RWPE1 (cell line): ENCODE measurements at regions not wholly inside any gene's neighbourhood (a gene's known extent, or its start where the extent isn't known, plus 50 kb on each side); places are given as distances from the start of the nearest gene placed in this dataset.

Experiments used
- CTCF ChIA-PET: fragments of 350-600 bp; sonication (Branson Sonifier 250); formaldehyde crosslinking; extraction: SDS; loops from one replicate; lab custom pipeline; 2021; lab: Yijun Ruan, JAX
- POLR2A ChIA-PET: fragments of 400-600 bp; formaldehyde crosslinking; extraction: SDS; loops from one replicate; lab custom pipeline; 2020; ENCODE audit warnings: antibody characterized with exemption; ENCODE audit not compliant: low non-redundant PET; lab: Yijun Ruan, JAX
- DNase-seq: peaks from one replicate; pipeline ENCODE4 v3.0.0; 2012; ENCODE audit warnings: low spot score
- H3K27ac ChIP-seq: fragments of 450-650 bp; 2 replicates; pipeline ENCODE4 v1.5.1; 2017
- CTCF ChIP-seq: fragments of 450-650 bp; conservative IDR thresholded peaks from 2 replicates; pipeline ENCODE4 v1.5.1; 2017; ENCODE audit warnings: low read depth, mild to moderate bottlenecking

GRCh38 chr5:13501176-13501575 lies 443.3 kb downstream of the DNAH5 start:
- TF ChIP-seq CTCF = no peak
- DNase-seq = no peak
- ChIA-PET POLR2A (no interaction called here), CTCF (no interaction called here)
- H3K27ac ChIP-seq = no peak overlapping the region

DNA sequence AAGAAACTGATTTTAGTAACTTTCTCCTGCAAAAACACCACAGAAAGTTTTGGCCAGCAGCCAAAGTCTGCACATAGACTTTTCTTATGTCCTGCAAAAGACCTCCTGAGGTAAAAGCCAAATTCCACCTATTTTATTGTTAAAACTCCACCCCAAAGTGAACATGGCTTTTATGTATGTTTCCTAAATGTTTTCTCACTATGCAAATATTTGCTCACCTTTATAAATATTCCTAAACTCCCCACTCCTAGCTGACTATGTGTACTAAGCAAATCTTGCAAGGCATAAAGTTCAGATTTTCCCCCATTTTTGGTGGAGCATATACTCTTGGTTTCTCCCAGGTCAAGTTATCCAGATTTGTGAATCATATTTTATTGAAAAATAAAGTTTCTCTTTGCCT lies 446.2 kb downstream of the DNAH5 start:
- no peak for TF ChIP-seq CTCF
- no peak overlapping the region for H3K27ac ChIP-seq
- DNase-seq = no peak
- ChIA-PET CTCF (no interaction called here), POLR2A (no interaction called here)

- H3K27ac ChIP-seq = no peak overlapping the region
- ChIA-PET CTCF (no interaction called here), POLR2A (no interaction called here)
- TF ChIP-seq CTCF = no peak
- no peak for DNase-seq
Measured at GRCh38 chr5:13488254-13488931, 456.1 kb downstream of the DNAH5 start.

GRCh38 chr5:13480834-13481233 lies 463.7 kb downstream of the DNAH5 start:
- POLR2A ChIA-PET = no interaction called here
- TF ChIP-seq CTCF = no peak
- no peak for DNase-seq
- H3K27ac ChIP-seq = no peak overlapping the region
- CTCF ChIA-PET = interaction anchor here (0.9 kb wide), 1 partner anchor 15 kb away, joined by 3 read pairs; no protein-coding TSS in a partner anchor

DNA sequence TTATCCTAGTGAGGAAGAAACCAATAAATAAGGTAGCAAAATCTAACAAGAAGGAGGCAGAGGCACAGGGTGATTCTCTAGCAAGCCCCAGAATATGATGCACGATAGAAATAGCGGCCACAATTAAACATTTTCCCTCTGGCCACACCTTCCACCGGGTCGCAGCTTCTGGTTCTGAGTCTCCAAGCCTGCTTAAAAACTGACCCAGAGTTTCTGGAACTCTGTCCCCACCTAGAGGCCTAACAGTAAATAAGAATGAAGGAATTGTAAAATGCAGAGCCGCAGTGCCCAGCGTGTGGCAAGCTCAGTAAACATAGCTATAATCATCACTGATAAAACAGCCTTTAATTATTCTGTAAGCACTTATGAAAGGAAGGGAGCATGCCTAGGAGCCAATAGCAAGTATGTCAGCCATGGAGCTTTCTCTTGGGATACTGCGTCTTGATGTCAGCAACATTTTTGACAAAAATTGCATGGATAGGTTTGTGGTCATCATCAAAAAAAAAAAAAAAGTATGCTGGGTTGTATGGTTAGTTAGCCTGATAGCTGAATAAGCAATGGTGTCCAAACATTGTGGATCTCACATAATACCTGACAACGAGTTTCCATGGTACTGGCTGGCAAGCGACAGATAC lies 465.5 kb downstream of the DNAH5 start:
- no peak overlapping the region for H3K27ac ChIP-seq
- ChIA-PET POLR2A (no interaction called here), CTCF (interaction anchor here (0.6 to 1.3 kb wide), 13 partner anchors 103 to 1123 kb away, joined by 3 to 6 read pairs (median 4); no protein-coding TSS in a partner anchor)
- TF ChIP-seq CTCF = peak; percentile 72
- peak; percentile 65 for DNase-seq

DNA sequence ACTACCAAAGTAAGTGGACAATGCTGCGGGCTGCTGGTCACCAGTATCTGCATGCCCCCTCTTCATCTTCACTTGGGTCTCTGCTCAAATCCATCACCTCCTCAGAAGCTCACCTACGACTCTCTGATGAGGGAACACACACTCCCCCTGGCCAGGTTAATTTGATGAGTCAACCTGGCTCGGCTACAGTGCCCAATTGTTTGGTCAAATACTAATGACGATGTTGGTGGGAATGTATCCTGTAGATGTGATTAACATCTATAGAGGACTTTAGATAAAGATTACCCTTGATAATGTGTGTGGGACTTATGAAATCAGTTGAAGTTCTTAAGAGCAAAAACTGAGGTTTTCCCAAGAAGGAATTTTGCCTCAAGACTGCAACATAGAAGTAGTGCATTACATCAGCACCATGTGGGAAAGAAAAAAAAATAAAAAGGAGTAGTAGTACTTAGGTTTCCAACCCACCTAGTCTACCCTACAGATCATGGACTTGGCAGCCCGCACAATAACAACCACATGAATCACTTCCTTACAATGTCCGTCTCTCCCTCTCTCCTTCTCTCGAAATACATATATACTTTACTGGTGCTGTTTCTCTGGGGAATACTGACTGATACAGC lies 467.3 kb downstream of the DNAH5 start:
- DNase-seq = peak; percentile 51
- CTCF ChIA-PET = no interaction called here
- POLR2A ChIA-PET = no interaction called here
- no peak overlapping the region for H3K27ac ChIP-seq
- TF ChIP-seq CTCF = no peak
